Hepatocyte (in vitro differentiated cells): ENCODE measurements at regions not wholly inside any gene's neighbourhood (a gene's known extent, or its start where the extent isn't known, plus 50 kb on each side); places are given as distances from the start of the nearest gene placed in this dataset.

ENCODE experiments used
- CTCF ChIP-seq: fragments of 200-600 bp; sonication (generic); IDR thresholded peaks from 2 replicates; pipeline ENCODE4 v1.5.1; 2016; ENCODE audit warnings: antibody characterized with exemption, mild to moderate bottlenecking; ENCODE audit not compliant: poor library complexity
- EZH2 ChIP-seq: fragments of 200-600 bp; sonication (generic); IDR thresholded peaks from 2 replicates; pipeline ENCODE4 v1.6.1; 2016; ENCODE audit warnings: antibody characterized with exemption, mild to moderate bottlenecking, borderline replicate concordance

DNA sequence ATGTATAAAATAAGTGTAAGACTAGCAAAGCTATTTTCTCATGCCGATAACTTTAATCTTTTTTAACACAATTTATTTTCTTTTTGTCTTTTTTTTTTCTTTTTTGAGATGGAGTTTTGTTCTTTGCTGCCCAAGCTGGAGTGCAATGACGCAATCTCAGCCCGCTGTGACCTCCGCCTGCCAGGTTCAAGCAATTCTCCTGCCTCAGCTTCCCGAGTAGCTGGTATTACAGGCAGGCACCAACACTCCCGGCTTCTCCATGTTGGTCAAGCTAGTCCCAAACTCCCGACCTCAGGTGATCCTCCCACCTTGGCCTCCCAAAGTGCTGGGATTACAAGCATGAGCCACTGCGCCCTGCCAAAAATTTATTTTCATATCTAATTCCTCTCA lies 164.2 kb upstream of the SLIT2 start:
- TF ChIP-seq EZH2 (no peak), CTCF (no peak)
